ENCODE measurements at regions not wholly inside any gene's neighbourhood (a gene's known extent, or its start where the extent isn't known, plus 50 kb on each side); places are given as distances from the start of the nearest gene placed in this dataset.

- TF ChIP-seq POLR2A (IDR thresholded peaks at IDR 0.05), result no peak
- TF ChIP-seq, protein P1, sequence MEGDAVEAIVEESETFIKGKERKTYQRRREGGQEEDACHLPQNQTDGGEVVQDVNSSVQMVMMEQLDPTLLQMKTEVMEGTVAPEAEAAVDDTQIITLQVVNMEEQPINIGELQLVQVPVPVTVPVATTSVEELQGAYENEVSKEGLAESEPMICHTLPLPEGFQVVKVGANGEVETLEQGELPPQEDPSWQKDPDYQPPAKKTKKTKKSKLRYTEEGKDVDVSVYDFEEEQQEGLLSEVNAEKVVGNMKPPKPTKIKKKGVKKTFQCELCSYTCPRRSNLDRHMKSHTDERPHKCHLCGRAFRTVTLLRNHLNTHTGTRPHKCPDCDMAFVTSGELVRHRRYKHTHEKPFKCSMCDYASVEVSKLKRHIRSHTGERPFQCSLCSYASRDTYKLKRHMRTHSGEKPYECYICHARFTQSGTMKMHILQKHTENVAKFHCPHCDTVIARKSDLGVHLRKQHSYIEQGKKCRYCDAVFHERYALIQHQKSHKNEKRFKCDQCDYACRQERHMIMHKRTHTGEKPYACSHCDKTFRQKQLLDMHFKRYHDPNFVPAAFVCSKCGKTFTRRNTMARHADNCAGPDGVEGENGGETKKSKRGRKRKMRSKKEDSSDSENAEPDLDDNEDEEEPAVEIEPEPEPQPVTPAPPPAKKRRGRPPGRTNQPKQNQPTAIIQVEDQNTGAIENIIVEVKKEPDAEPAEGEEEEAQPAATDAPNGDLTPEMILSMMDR (IDR thresholded peaks at IDR 0.05), result no peak
Observed at GRCh38 chr11:44463751-44464150, 101.7 kb upstream of the CD82 start.
